ENCODE measurements at regions not wholly inside any gene's neighbourhood (a gene's known extent, or its start where the extent isn't known, plus 50 kb on each side); places are given as distances from the start of the nearest gene placed in this dataset.
"Not testable (repeated sequence)": the region's sequence is repeated elsewhere in the genome, so short reads cannot be mapped to it uniquely, and the experiment has no call there.

DNA sequence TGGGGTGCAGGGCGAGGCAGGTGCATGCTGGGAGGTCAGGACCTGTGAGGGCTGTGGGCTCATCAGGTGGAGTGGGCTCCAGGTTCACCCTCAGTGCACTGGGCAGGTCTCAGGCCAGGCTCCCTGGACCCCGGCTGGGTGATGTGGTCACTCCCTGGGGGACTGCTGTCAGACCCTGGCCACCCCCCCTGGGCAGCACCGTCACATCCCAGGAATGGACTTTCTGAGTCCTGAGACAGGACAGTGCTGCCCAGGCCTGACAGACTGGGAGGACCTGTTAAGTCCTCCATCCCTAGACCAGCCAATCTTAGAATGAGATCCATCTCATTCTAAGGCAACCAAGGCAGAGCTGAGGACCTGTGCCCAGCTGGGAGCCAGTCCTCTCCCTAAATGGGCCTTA, 227.2 kb downstream of the CWH43 start:
- TF ChIP-seq, protein P1, sequence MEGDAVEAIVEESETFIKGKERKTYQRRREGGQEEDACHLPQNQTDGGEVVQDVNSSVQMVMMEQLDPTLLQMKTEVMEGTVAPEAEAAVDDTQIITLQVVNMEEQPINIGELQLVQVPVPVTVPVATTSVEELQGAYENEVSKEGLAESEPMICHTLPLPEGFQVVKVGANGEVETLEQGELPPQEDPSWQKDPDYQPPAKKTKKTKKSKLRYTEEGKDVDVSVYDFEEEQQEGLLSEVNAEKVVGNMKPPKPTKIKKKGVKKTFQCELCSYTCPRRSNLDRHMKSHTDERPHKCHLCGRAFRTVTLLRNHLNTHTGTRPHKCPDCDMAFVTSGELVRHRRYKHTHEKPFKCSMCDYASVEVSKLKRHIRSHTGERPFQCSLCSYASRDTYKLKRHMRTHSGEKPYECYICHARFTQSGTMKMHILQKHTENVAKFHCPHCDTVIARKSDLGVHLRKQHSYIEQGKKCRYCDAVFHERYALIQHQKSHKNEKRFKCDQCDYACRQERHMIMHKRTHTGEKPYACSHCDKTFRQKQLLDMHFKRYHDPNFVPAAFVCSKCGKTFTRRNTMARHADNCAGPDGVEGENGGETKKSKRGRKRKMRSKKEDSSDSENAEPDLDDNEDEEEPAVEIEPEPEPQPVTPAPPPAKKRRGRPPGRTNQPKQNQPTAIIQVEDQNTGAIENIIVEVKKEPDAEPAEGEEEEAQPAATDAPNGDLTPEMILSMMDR (IDR thresholded peaks at IDR 0.05; ENCODE audit: low read depth, low read length, poor library complexity, severe bottlenecking): not testable (repeated sequence)
- not testable (repeated sequence) for TF ChIP-seq EZH2phosphoT487 (IDR thresholded peaks at IDR 0.05; ENCODE audit: borderline replicate concordance, low read length)

All from DOHH2 (cell line).